GM23248 (cell line): ENCODE measurements at regions not wholly inside any gene's neighbourhood (a gene's known extent, or its start where the extent isn't known, plus 50 kb on each side); places are given as distances from the start of the nearest gene placed in this dataset. TPM values are rescaled to one million over a fixed set of nuclear protein-coding genes. Genes with fewer than 3 reads are reported as not detected.

Source experiments
- DNase-seq: peaks from one replicate; pipeline ENCODE4 v3.0.0-alpha.2; 2015
- H2AFZ ChIP-seq: fragments of 200-600 bp; sonication (generic); 2 replicates; pipeline ENCODE4 v1.6.1; 2016; ENCODE audit warnings: antibody characterized with exemption
- H3F3A ChIP-seq: fragments of 200-600 bp; sonication (generic); 2 replicates; pipeline ENCODE4 v1.6.1; 2016; ENCODE audit warnings: mild to moderate bottlenecking, antibody characterized with exemption, mixed run types; ENCODE audit not compliant: insufficient read depth
- H3K27ac ChIP-seq: fragments of 200-600 bp; sonication (generic); 2 replicates; pipeline ENCODE4 v1.5.1; 2016; ENCODE audit warnings: mild to moderate bottlenecking
- H3K27me3 ChIP-seq: fragments of 200-600 bp; sonication (generic); replicated peaks from 2 replicates; pipeline ENCODE4 v1.6.1; 2016; ENCODE audit warnings: mild to moderate bottlenecking; ENCODE audit not compliant: insufficient read depth
- H3K36me3 ChIP-seq: fragments of 200-600 bp; sonication (generic); 2 replicates; pipeline ENCODE4 v1.6.1; 2016; ENCODE audit warnings: low read depth, mild to moderate bottlenecking
- H3K4me1 ChIP-seq: fragments of 200-600 bp; sonication (generic); 2 replicates; pipeline ENCODE4 v1.6.1; 2016; ENCODE audit warnings: mild to moderate bottlenecking; ENCODE audit not compliant: insufficient read depth
- H3K4me2 ChIP-seq: fragments of 200-600 bp; sonication (generic); one replicate; pipeline ENCODE4 v1.6.1; 2016; ENCODE audit warnings: mild to moderate bottlenecking; ENCODE audit not compliant: unreplicated experiment
- H3K4me3 ChIP-seq: fragments of 200-600 bp; sonication (generic); 2 replicates; pipeline ENCODE4 v1.5.1; 2016; ENCODE audit warnings: mild to moderate bottlenecking
- H3K79me2 ChIP-seq: fragments of 200-600 bp; sonication (generic); 2 replicates; pipeline ENCODE4 v1.6.1; 2016; ENCODE audit warnings: mild to moderate bottlenecking; ENCODE audit not compliant: insufficient read depth
- H3K9ac ChIP-seq: fragments of 200-600 bp; sonication (generic); 2 replicates; pipeline ENCODE4 v1.6.1; 2016; ENCODE audit warnings: mild to moderate bottlenecking
- H3K9me2 ChIP-seq: fragments of 200-600 bp; sonication (generic); 2 replicates; pipeline ENCODE4 v1.6.1; 2016; ENCODE audit warnings: mixed run types, mild to moderate bottlenecking, moderate library complexity; ENCODE audit not compliant: insufficient read depth
- H3K9me3 ChIP-seq: fragments of 200-600 bp; sonication (generic); one replicate; pipeline ENCODE4 v1.6.1; 2017; ENCODE audit warnings: low read depth
- H4K20me1 ChIP-seq: fragments of 200-600 bp; sonication (generic); 2 replicates; pipeline ENCODE4 v1.6.0; 2016; ENCODE audit not compliant: insufficient read depth
- EZH2 ChIP-seq: fragments of 200-600 bp; sonication (generic); IDR thresholded peaks from 2 replicates; pipeline ENCODE4 v1.6.1; 2018; ENCODE audit warnings: antibody characterized with exemption, mild to moderate bottlenecking; ENCODE audit not compliant: insufficient read depth, poor library complexity, severe bottlenecking
- EZH2phosphoT487 ChIP-seq: fragments of 200-600 bp; sonication (generic); IDR thresholded peaks from 2 replicates; pipeline ENCODE4 v1.6.1; 2018; ENCODE audit warnings: antibody characterized with exemption, moderate library complexity, mild to moderate bottlenecking, low read depth; ENCODE audit not compliant: insufficient read depth
- WGBS, 2 experiments: methylation state at CpG; one replicate each; pipeline ENCODE4 v1.1.6; 2015 to 2017; ENCODE audit warnings: low lambda C conversion rate in 2 of 2, low coverage in 1 of 2; ENCODE audit errors: missing lambda C conversion rate in 2 of 2; 5-methylcytosine and 5-hydroxymethylcytosine counted together
- in situ Hi-C: fragments of 300-500 bp; cut with MboI; formaldehyde crosslinking; loops from 2 replicates; pipeline ENCODE4 v1.15.0; 2020
- small RNA-seq: library from RNA; depleted of rRNA; stranded (forward); fragments of <200 nt; gene quantifications from one replicate; pipeline ENCODE3, GENCODE V24; 2014; ENCODE audit warnings: low read depth, low replicate concordance

DNA sequence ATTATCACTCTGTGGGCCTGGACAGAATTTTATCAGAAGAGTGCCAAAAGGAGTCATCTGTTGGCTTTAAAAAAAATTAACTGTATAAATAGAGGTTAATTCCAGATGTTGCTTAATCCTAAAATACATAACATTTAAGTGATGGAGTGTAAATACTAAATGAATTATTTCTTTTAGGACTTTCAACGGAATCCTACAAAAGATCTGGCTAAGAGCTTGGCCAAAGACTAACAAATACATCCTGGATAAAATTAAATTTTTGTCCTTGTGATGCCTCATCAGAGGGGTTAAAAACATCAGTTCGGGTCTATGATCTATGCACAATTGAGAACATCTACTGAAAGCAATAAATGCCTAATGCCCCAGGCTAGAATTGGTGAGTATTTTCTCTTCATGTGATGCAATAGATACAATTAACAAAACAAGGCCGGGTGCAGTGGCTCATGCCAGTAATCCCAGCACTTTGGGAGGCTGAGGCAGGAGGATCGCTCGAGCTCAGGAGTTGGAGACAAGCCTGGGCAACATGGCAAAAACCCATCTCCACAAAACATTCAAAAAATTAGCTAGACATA lies 49.8 kb upstream of the RAP1B start:
- Histone ChIP-seq H3K79me2 (no peaks in the 10 kb centered on the region), H3K4me2 (no peak overlapping the region), H3K4me1 (peaks cover 42% of the 10 kb centered on the region), H3K27ac (no peak overlapping the region), H3F3A (peaks cover 40% of the 10 kb centered on the region), H3K4me3 (no peak overlapping the region), H3K9me3 (no peaks in the 10 kb centered on the region), H2AFZ (no peak overlapping the region), H4K20me1 (no peaks in the 10 kb centered on the region), H3K9ac (no peak overlapping the region), H3K9me2 (no peaks in the 10 kb centered on the region), H3K27me3 (no peaks in the 10 kb centered on the region), H3K36me3 (no peaks in the 10 kb centered on the region)
- in situ Hi-C loops: no loop called here
- DNase-seq: peak; percentile 23
- TF ChIP-seq EZH2: no peak
- TF ChIP-seq EZH2phosphoT487: no peak
- WGBS, 2 experiments: 49 to 50% methylated on average over 5 of the region's 5 CpGs

Small RNAs in the stretch of these regions (small RNA-seq; reads per million reads assigned to genes)
- not detected for gene AC008033.2
